Right ventricle myocardium inferior (tissue), 1 donor: ENCODE measurements at regions not wholly inside any gene's neighbourhood (a gene's known extent, or its start where the extent isn't known, plus 50 kb on each side); places are given as distances from the start of the nearest gene placed in this dataset.
"Not testable (repeated sequence)": the region's sequence is repeated elsewhere in the genome, so short reads cannot be mapped to it uniquely, and the experiment has no call there.

Experiments used
- ATAC-seq: fragments of 200-7000 bp; cut with Tn5 transposase; one replicate; pipeline ENCODE4 v1.9.1; 2020; ENCODE audit warnings: mild to moderate bottlenecking, moderate library complexity
- DNase-seq: peaks from one replicate; pipeline ENCODE4 v3.0.0; 2021; ENCODE audit errors: missing footprints
- intact Hi-C: fragments of 100-400 bp; cut with DNase I; formaldehyde crosslinking; loops from one replicate; pipeline ENCODE4 v1.11.0; 2022
- donor health status: DM: no; HTN: yes; CAD: no; lungs with severe emphysema.

DNA sequence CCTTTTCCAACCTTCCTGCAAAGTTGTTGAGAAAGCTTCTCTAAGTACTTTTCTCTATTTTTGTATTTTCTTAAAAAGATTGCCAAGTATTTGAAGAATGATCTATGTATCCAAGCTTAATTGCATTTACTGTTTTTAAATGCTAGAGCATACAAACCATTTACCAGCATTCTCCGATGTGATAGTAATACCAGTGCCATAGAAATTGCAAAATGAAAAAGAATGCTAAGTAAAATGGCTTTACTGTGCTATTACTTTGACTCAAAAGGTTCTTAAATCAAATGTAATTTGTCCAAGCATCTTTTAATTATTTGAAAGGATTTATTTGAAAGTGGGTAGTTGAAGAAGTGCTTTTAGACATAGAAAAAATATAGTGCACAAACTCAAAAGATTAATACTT lies 1183.2 kb downstream of the RAPGEF2 start:
- intact Hi-C loops = no loop called here
- DNase-seq (no peak), ATAC-seq (no peak)

DNA sequence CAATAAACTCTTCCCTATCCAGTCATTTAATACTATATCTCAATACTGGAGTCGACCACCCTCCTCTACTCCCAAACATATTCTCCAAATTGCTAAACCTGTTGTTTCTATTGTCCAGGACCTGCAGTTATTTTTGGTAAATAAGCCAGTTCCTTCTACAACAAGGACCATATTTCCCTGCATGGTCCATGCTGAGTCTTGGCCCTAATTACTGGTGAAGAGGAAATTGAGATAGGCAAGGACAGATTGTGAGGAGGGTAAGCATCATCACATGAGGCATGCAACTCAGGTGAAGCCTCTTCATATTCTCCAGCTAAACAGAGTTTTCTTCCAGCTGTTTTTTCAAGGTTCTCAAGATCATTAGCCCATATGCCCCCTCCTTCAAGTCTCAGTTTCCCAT lies 1193.6 kb downstream of the RAPGEF2 start:
- intact Hi-C loops = no loop called here
- no peak for ATAC-seq
- DNase-seq = no peak

DNA sequence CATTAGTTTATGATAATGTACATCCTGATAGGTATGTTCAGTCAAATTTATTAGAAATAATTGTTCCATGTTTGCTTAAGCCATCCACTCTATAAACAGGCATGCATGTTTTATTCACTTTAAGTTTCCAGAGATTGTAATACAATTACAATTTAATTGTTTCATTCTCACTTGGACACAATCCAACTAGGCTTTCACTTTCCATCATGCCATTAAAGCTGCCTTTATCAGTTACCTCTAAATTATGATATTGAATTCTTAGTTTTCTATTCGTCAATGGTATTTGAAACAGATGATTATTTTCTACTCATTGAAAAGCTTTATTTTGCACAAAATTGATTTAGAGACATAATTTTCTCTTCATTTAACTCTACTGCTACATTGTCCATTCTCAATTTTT lies 1196.3 kb downstream of the RAPGEF2 start:
- DNase-seq (no peak), ATAC-seq (no peak)
- intact Hi-C loops = no loop called here

DNA sequence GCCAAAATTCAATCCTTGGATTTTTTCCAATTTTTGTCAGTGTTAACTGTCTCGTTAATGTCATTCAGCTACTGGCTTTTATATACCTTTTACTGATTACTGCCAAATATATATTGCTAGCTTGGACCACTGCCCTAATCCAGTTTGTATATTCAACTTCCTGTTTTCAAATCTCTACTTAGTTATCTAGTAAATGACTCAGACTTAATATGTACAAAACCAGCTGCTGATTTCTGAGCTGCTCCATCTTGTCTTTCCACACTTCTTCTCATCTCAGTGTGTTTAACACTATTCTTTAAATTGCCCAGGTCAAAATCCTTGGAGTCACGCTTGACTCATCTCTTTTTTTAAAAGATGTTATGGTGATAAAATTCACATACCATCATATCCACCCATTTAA lies 1196.7 kb downstream of the RAPGEF2 start:
- ATAC-seq (no peak), DNase-seq (no peak)
- intact Hi-C loops = no loop called here

DNA sequence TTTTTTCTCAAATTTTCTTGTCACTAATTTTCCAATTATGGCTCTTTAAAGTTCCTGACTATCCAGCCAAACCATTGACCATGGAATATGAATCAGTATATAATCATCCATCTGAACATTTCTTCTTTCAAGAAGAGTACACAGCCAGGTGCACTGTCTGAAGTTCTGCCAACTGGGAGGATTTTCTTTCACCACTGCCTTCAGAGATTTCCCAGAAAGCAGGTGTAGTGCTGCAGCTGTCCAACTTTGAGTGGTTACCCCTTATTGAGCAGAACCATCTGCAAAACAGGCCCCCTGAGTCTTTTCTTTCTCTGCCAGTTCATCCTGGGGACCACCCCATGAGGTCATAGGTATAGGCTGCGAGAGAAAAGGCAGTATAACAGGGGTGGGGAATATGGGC lies 1213.2 kb downstream of the RAPGEF2 start:
- no peak for DNase-seq
- no peak for ATAC-seq

DNA sequence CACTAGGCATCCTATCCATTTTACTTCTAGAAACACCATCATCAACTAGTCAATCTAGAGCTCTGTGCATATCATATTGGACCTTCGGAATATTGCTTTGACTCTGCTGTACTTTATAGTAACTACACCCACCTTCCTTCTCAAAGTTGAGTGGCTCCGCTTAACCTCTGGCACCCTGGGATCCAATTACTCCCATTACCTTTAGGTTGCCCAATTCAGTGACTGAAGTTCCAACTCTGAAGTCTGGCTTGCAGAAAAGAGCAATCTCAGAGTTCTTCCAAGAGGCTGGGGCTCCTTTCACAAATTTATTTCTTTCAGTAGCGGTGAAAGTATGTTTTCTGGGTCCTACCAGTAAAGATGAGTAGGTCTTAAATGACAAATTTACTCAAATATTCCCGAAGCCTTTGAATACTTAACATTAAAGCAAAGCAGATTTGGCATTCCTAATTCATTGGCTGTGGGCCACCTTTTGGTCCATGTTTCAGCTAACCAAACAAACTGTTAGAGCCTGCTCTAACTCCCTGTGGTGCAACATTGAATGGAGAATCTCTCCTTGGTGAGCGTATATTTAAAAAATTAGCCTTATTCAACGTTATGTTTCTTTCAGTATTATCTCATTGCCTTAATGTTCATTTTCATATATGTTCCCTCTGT lies 1215.8 kb downstream of the RAPGEF2 start:
- DNase-seq (no peak), ATAC-seq (no peak)
- intact Hi-C loops = no loop called here

More for the DNA sequence above, 1213.2 kb downstream of the RAPGEF2 start:
- intact Hi-C loops = no loop called here

DNA sequence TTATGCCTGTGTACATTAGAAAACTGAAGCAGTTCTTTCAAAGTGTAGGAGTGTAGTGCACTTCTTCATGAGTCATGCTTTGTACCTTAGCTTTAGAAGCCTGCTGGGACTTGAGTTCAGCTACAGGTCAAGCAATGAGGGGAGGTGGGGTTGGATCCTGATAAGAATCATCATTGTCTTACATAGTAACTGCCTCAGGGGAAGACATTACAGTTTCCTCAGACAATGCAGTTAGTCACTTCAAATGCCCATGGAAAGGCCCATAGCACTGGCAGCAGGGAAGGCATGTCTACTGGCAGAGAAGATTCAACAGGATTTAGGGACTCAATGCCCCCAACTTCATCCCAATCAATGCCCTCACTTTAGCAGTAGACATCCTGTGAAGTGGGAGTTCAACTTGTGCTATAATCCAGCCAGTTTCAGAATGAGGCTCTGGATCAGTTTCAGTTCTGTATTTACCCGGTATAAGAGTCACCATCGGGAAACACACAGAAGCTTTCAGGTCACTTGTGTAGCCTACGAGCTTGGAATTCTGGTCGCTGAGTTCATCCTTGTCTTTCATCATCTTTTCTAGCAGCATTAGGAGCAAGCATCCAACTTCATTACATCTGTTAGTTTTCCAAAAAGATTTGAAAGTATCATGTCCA lies 1216.5 kb downstream of the RAPGEF2 start:
- ATAC-seq (no peak), DNase-seq (no peak)
- intact Hi-C loops = no loop called here

DNA sequence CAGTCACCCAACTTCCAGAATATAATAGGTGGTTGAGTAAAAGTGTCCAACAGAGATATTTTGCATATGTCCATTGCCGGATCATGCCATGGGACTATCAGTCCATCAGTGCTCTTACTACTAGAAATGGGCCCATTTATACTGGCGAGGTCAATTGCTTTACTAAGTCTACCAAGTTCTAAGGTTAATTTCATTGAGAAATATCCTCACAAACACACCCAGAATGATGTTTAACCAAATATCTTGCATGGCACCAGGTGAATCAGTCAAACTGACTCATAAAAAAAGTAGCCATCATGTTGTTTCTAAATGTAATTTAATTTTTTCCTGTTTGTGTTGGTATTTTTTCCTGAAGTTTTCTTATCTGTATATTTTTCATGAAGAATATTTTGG lies 1217.0 kb downstream of the RAPGEF2 start:
- ATAC-seq (no peak), DNase-seq (no peak)
- intact Hi-C loops = no loop called here

DNA sequence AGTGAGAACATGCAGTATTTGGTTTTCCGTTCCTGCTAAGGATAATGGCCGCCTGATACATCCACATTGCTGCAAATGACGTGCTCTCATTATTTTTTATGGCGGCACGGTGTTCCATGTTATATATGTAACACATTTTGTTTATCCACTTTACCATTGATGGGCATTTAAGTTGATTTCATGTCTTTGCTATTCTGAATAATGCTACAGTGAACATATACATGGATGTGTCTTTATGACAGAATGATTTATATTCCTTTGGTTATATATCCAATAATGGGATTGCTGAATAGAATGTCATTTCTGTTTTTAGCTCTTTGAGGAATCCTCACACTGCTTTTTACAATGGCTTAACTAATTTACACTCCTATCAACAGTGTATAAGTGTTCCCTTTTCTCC lies 1223.2 kb downstream of the RAPGEF2 start:
- intact Hi-C loops = no loop called here
- ATAC-seq = no peak

DNA sequence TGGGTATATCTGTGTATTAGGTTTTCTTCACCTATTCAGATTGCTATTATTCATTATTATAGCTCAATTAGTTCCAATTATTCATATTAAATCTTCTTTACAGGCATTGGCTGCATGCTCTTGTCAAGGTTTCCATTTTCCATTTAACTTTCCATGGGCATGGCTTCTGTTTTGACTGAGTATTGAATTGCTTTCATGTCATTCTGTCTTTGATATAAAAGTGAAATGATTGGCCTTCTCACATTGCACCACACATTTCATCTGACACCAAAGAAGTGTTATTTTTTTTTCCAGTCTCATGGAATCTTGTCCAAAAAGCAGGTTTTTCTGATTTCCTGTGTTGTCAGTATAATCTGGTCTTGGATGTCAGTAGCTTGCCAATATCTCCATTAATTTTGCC lies 1244.3 kb downstream of the RAPGEF2 start:
- ATAC-seq (no peak), DNase-seq (no peak)
- intact Hi-C loops = no loop called here

More for the DNA sequence above, 1223.2 kb downstream of the RAPGEF2 start:
- no peak for DNase-seq

DNA sequence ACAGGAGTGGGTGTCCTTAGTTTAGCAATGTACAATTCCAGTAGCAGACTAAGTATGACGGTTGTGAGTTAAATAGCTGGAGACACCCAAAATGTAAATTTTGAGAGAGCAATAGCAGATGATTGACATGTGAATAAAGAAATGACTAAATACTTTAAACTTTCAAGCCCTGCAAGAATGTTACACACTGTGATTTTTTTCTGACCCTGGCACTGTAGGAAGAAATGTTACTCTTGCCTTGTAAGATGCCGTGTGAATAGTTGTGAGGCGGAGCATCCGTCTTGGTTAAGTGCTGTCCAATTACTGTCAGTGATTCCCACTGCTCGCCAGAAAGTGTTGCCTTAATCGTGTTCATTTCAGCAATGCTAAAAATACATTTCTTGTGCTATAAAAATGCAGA lies 1248.1 kb downstream of the RAPGEF2 start:
- intact Hi-C loops = no loop called here
- ATAC-seq (no peak), DNase-seq (no peak)

DNA sequence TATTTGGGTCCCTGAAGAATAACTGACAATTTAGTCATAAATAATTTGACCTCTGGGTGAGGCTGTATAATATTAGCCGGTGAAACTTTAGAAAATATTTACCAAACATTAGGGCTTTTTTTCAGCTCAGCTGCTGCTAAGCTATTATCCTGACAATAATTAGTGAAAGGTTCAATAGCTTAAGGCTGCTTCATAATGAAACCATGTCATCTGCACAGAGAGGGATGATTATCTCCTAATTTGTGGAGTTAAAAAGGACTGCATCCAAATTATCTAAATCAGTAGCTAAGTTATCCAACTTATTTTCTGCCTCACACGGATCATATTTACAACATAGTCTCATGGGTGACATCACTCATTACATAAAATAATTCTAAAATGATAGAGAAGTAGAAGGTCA lies 1249.8 kb downstream of the RAPGEF2 start:
- intact Hi-C loops = no loop called here
- ATAC-seq (no peak), DNase-seq (no peak)

DNA sequence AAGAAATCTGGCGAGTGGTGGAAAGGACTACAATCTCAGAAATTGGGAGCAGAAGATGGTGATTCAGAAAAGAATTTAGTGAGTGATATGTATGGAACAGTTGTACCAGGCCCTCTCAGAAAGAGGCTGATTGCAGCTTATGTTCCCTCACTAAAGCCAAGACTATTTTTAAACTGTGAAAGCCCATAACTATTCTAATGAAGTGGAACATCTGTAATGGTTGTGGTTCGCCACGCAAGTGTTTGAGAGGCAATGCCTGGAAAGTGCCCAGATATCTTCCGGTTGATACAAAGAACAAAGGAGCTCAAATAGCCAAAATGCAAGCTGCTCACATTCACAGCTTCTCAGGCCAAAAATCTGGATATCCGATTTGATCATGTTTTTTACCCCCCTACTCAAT lies 1250.7 kb downstream of the RAPGEF2 start:
- no peak for ATAC-seq
- intact Hi-C loops = no loop called here

DNA sequence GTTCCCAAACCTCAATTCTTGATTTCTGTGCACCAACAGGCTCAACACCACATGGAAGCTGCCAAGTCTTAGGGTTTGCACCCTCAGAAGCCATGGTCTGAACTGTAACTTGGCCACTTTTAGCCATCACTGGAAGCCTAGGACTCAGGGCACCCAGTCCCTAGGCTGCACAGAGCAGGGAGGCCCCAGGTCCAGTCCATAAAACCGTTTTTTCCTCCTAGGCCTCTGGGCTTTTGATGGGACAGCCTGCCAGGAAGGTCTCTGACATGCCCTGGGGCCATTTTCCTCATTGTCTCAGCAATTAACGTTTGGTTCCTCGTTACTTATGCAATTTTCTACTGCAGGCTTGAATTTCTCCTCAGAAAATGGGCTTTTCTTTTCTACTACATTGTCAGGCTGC lies 1259.6 kb downstream of the RAPGEF2 start:
- intact Hi-C loops = no loop called here
- no peak for DNase-seq

More for the DNA sequence above, 1250.7 kb downstream of the RAPGEF2 start:
- DNase-seq = no peak

DNA sequence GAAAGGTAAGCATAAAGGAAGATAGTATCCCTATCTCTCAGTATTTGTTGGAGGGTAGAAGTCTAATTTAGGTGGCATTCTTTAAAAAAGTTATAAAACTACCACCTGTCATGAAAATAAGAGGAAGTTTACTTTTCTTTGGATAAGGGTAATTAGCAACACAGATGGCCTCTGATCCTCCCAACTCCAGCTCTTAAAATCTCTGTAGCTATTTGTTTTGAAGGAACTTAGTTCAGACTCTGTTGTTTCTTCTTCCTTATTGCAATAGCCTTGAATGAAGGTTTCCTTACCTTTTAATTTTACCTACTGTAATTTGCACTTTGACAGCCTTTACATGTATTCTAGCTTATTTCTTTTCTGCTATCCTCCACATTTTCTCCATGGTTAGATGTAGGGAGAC lies 1261.3 kb downstream of the RAPGEF2 start:
- ATAC-seq = no peak
- no peak for DNase-seq
- intact Hi-C loops = no loop called here

More for the DNA sequence above, 1259.6 kb downstream of the RAPGEF2 start:
- ATAC-seq = no peak

DNA sequence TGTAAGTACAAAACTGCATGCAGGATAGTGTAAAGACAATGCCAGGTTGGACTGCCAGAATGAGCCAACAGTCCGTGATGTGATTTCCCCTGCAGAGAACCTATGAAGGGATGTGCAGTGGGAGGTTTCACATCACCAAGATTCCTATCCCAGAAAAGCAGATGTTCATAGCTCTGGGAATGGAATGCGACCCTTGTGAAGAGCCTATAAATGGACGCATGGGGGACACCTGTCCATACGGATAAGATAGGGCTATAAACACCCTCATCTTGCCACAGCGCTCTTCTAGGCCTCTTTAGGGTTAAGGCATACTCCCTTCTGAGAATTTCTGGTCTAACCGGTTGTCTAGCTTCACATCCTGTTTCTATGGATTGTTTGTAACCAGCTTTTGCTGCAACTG lies 1261.8 kb downstream of the RAPGEF2 start:
- intact Hi-C loops, DNase-seq, ATAC-seq: not testable (repeated sequence)

DNA sequence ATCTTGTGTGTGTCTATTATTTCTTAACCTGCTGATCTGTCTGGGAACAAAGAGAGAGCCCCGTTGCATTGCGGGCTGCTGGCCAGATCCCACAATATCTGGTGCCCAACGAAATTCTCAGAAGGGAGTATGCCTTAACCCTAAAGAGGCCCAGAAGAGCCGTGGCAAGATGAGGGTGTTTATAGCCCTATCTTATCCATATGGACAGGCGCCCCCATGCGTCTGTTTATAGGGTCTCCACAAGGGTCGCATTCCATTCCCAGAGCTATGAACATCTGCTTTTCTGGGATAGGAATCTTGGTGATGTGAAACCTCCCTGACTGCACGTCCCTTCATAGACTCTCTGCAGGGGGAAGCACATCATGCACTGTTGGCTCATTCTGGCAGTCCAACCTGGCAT lies 1262.5 kb downstream of the RAPGEF2 start:
- ATAC-seq, DNase-seq, intact Hi-C loops: not testable (repeated sequence)

DNA sequence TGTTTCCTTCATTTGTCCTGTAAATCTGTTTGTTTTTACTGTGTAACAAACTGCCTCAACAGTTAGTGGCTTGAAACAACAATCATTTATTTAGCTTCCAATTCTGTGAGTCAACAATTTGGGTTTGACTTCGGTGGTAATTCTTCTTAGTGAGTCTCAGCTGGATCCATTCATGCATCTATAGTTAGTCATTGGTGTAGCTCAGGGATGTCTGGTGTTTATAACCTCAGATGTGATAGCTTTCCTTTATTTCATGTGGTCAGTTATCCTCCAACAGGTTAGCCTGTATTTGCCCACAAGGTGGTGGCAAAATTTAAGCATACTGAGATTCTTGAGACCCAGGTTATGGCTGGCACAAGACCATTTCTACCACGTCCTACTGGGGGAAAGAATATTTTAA lies 1267.2 kb downstream of the RAPGEF2 start:
- DNase-seq = no peak
- intact Hi-C loops = no loop called here
- ATAC-seq = no peak

DNA sequence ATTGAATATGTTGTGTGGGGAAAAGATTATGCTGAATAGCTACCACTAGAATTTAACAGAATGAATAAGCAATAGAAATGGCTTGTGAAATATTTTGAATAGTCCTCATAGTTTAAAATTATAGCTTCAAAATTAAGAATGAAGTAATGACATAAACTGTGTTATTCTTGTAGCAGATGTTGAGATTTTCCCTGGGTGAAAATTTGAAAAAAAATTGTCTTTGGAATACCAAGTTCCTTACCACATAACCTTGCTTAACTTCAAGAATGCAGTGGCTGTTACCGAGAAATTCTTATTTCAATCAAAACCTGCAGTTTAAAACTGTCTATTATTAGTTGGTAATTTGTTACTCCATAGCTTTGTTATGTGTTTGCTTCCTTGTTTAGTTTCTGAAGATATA lies 1268.6 kb downstream of the RAPGEF2 start:
- no peak for DNase-seq
- intact Hi-C loops = no loop called here
- no peak for ATAC-seq

DNA sequence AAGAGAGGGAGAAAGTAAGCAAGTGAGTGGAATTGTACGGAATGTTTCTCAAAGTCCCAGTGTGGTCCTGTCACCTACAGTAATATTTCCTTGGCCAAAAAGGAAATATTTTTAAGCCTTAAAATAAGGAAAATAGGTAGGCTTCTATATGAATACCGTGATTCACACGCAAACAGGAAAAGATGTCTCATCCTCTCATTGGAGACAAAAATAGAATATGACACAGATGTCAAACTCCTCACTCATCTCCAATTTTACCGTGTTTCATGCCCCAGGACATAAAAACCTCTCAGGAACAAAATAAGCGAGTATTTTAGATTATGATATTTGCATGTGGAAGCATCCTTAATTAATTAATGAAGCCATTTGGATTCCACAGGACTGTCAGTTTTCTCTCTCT lies 1269.5 kb downstream of the RAPGEF2 start:
- DNase-seq = no peak
- intact Hi-C loops = no loop called here
- no peak for ATAC-seq

DNA sequence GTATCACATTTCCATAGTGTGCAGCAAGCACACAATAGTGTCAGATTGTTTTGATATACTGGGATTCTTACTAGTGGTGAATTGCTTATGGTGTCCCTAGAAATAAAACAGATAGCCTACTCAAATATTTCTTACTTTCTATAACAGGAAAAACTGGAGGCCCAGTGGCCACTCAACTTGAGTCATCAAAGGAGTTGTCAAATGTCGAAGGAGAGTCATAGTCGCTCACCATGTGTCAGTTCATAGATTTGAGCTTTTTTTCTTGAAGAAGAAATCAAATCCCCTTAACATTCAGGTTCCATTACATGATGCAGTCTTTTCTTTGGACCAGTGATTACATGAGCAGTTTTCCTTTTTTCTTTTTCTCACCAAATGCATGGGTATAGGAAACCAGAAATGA lies 1271.0 kb downstream of the RAPGEF2 start:
- ATAC-seq (no peak), DNase-seq (no peak)
- intact Hi-C loops = no loop called here
